Endothelial cell of umbilical vein (primary cell): ENCODE measurements at regions not wholly inside any gene's neighbourhood (a gene's known extent, or its start where the extent isn't known, plus 50 kb on each side); places are given as distances from the start of the nearest gene placed in this dataset.

Experiments used
- BruUV-seq: library from RNA; stranded (reverse); fragments of 400-500 nt; replicated peaks from 2 replicates; lab custom pipeline; 2021; lab: Mats Ljungman, UMichigan
- CTCF ChIA-PET: fragments of 300-600, 350-600 bp; sonication (Branson Sonifier 250); formaldehyde crosslinking; loops from one replicate; lab custom pipeline; 2021; ENCODE audit warnings: antibody characterized with exemption, inconsistent platforms; lab: Charles Lee
- POLR2A ChIA-PET: fragments of 300-600, 350-600 bp; sonication (Branson Sonifier 250); formaldehyde crosslinking; loops from one replicate; lab custom pipeline; 2021; ENCODE audit warnings: antibody characterized with exemption, inconsistent platforms; lab: Charles Lee
- DNase-seq: peaks from one replicate; pipeline ENCODE4 v3.0.0-alpha.2; 2011; ENCODE audit warnings: low read depth, low spot score
- FAIRE-seq: peaks from 2 replicates; lab custom pipeline; 2011; peaks lifted over from hg19 to GRCh38; lab: Jason Lieb, UNC
- H2AFZ ChIP-seq: 2 replicates; pipeline ENCODE4 v1.6.0; 2012; ENCODE audit warnings: low read depth, low read length, control low read depth, inconsistent platforms
- H3K27ac ChIP-seq: 2 replicates; pipeline ENCODE4 v1.5.1; 2011; ENCODE audit warnings: low read depth, mild to moderate bottlenecking, control low read depth, low read length, moderate library complexity; ENCODE audit not compliant: insufficient read depth
- H3K27me3 ChIP-seq, 2 experiments: 2 replicates each; pipeline versions ENCODE4 v1.6.0 to v1.6.1; 2011; ENCODE audit warnings: low read length in 2 of 2, mixed read lengths in 1 of 2; ENCODE audit not compliant: control insufficient read depth in 2 of 2, insufficient read depth in 2 of 2
- H3K36me3 ChIP-seq, 2 experiments: 2 replicates in 1 of 2; 3 replicates in 1 of 2; pipeline ENCODE4 v1.5.1; 2011; ENCODE audit warnings: low read length in 2 of 2, mild to moderate bottlenecking in 1 of 2, moderate library complexity in 1 of 2; ENCODE audit not compliant: control insufficient read depth in 2 of 2, insufficient read depth in 2 of 2; ENCODE audit errors: extremely low read depth in 1 of 2
- H3K4me1 ChIP-seq: 3 replicates; pipeline ENCODE4 v1.5.1; 2011; ENCODE audit warnings: mild to moderate bottlenecking, low read length; ENCODE audit not compliant: control insufficient read depth, insufficient read depth; ENCODE audit errors: extremely low read depth
- H3K4me2 ChIP-seq: 2 replicates; pipeline ENCODE4 v1.6.1; 2011; ENCODE audit warnings: low read length, control low read depth, mixed read lengths; ENCODE audit not compliant: insufficient read depth
- H3K4me3 ChIP-seq, 3 experiments: fragments of 200-600 bp in 1 of 3; sonication (generic), shearing (Covaris generic) in 1 of 3; replicated peaks in 1 of 3; 2 replicates each; pipeline ENCODE4 v1.5.1; 2011 to 2016; ENCODE audit warnings: control low read depth in 3 of 3, low read length in 3 of 3, mild to moderate bottlenecking in 2 of 3, inconsistent platforms in 1 of 3, low read depth in 1 of 3, moderate library complexity in 1 of 3; ENCODE audit not compliant: insufficient read depth in 1 of 3
- H3K79me2 ChIP-seq: 2 replicates; pipeline ENCODE4 v1.6.0; 2012; ENCODE audit warnings: low read length, inconsistent platforms; ENCODE audit not compliant: control insufficient read depth, insufficient read depth
- H3K9ac ChIP-seq: replicated peaks from 2 replicates; pipeline ENCODE3; 2011; ENCODE audit warnings: low read length, control low read depth; ENCODE audit not compliant: insufficient read depth; ENCODE audit errors: extremely low read depth
- H3K9me1 ChIP-seq: replicated peaks from 3 replicates; pipeline ENCODE4 v1.6.0; 2011; ENCODE audit warnings: mild to moderate bottlenecking, low read length; ENCODE audit not compliant: control insufficient read depth, insufficient read depth; ENCODE audit errors: extremely low read depth
- H3K9me3 ChIP-seq: replicated peaks from 2 replicates; pipeline ENCODE4 v1.5.1; 2012; ENCODE audit warnings: low read length, inconsistent platforms; ENCODE audit not compliant: control insufficient read depth, insufficient read depth
- H4K20me1 ChIP-seq: replicated peaks from 2 replicates; pipeline ENCODE3; 2011; ENCODE audit warnings: mild to moderate bottlenecking, low read length; ENCODE audit not compliant: control insufficient read depth, insufficient read depth; ENCODE audit errors: extremely low read depth
- EZH2 ChIP-seq: IDR thresholded peaks from 2 replicates; pipeline ENCODE4 v1.6.1; 2012; ENCODE audit warnings: borderline replicate concordance, low read depth, mild to moderate bottlenecking, moderate library complexity, low read length, inconsistent platforms; ENCODE audit not compliant: severe bottlenecking
- FOS ChIP-seq: IDR thresholded peaks from 2 replicates; pipeline ENCODE4 v1.6.1; 2011; ENCODE audit warnings: mild to moderate bottlenecking, low read length, moderate library complexity, borderline replicate concordance; ENCODE audit not compliant: insufficient read depth
- GATA2 ChIP-seq: IDR thresholded peaks from 2 replicates; pipeline ENCODE4 v1.7.0; 2011; ENCODE audit warnings: low read depth, mild to moderate bottlenecking, moderate library complexity, mixed read lengths, low read length; ENCODE audit not compliant: insufficient read length, insufficient read depth
- JUN ChIP-seq: IDR thresholded peaks from 2 replicates; pipeline ENCODE4 v1.6.1; 2011; ENCODE audit warnings: borderline replicate concordance, low read depth; ENCODE audit not compliant: insufficient read length, insufficient read depth
- MYC ChIP-seq: IDR thresholded peaks from one replicate; pipeline ENCODE4 v1.6.1; 2011; ENCODE audit warnings: mild to moderate bottlenecking, low read depth, low read length
- POLR2A ChIP-seq: IDR thresholded peaks from 2 replicates; pipeline ENCODE4 v1.6.1; 2012; ENCODE audit warnings: low read depth, mild to moderate bottlenecking, control low read depth, low read length
- POLR2AphosphoS5 ChIP-seq: IDR thresholded peaks from 2 replicates; pipeline ENCODE4 v1.6.1; 2012; ENCODE audit warnings: low read depth, mild to moderate bottlenecking, control low read depth, low read length, moderate library complexity; ENCODE audit not compliant: insufficient read depth
- dilution Hi-C: fragments of 300-500 bp; cut with MboI; formaldehyde crosslinking; loops from one replicate; pipeline ENCODE4 v1.15.0; 2019; ENCODE audit warnings: low sequenced_read_pairs; ENCODE audit not compliant: extremely low pct_ligation_motif_present
- intact Hi-C: fragments of 100-400 bp; cut with micrococcal nuclease; formaldehyde crosslinking; loops from one replicate; pipeline ENCODE4 v1.10.0; 2022
- TF ChIP-seq, protein P1 (sequence below), 2 donors: IDR thresholded peaks; 1 replicate in 1 of 2; 2 replicates in 1 of 2; pipeline ENCODE4 v1.5.1; 2011; ENCODE audit warnings: low read length in 2 of 2, mild to moderate bottlenecking in 2 of 2, moderate library complexity in 2 of 2, control low read depth in 1 of 2, inconsistent platforms in 1 of 2, low read depth in 1 of 2; ENCODE audit not compliant: insufficient read depth in 1 of 2; ENCODE audit errors: extremely low read depth in 1 of 2
- TF ChIP-seq, protein P2 (sequence below): IDR thresholded peaks from 2 replicates; pipeline ENCODE4 v1.6.1; 2011; ENCODE audit not compliant: insufficient read depth, insufficient read length

DNA sequence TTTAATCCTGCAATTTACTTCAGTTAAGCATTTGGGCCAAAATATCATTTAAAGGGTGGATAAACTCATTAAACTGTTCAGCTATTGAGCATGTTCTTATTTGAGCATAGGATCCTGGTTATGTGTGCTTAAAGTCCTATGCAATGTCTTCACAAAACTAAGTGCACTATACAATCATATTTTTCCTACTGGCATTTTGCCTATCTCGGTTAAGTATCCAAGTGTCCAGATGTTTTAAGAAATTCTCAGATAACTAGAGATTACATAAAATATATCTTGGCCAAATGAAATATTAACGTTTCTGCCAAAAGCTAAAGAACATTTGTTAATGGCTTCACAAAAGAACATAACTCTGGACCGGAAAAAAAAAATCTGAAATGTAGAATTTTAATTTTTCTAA lies 250.8 kb upstream of the LRFN5 start:
- dilution Hi-C loops = no loop called here

More for the DNA sequence above, 250.8 kb upstream of the LRFN5 start:
- TF ChIP-seq POLR2AphosphoS5 (no peak), EZH2 (no peak), GATA2 (no peak), POLR2A (no peak), MYC (no peak), JUN (no peak), FOS (no peak)
- TF ChIP-seq, protein P1, sequence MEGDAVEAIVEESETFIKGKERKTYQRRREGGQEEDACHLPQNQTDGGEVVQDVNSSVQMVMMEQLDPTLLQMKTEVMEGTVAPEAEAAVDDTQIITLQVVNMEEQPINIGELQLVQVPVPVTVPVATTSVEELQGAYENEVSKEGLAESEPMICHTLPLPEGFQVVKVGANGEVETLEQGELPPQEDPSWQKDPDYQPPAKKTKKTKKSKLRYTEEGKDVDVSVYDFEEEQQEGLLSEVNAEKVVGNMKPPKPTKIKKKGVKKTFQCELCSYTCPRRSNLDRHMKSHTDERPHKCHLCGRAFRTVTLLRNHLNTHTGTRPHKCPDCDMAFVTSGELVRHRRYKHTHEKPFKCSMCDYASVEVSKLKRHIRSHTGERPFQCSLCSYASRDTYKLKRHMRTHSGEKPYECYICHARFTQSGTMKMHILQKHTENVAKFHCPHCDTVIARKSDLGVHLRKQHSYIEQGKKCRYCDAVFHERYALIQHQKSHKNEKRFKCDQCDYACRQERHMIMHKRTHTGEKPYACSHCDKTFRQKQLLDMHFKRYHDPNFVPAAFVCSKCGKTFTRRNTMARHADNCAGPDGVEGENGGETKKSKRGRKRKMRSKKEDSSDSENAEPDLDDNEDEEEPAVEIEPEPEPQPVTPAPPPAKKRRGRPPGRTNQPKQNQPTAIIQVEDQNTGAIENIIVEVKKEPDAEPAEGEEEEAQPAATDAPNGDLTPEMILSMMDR (IDR thresholded peaks at IDR 0.05; ENCODE audit: extremely low read depth in 1 of 2, insufficient read depth in 1 of 2, low read depth in 1 of 2, low read length in 2 of 2) = no peak
- TF ChIP-seq, protein P2, sequence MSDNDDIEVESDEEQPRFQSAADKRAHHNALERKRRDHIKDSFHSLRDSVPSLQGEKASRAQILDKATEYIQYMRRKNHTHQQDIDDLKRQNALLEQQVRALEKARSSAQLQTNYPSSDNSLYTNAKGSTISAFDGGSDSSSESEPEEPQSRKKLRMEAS = no peak
- CTCF ChIA-PET = no interaction called here
- peaks cover 4% of the 10 kb centered on the region for H3K9me3 ChIP-seq
- H4K20me1 ChIP-seq = no peaks in the 10 kb centered on the region
- no peak overlapping the region for H3K27ac ChIP-seq
- H2AFZ ChIP-seq = no peak overlapping the region
- H3K4me1 ChIP-seq = no peaks in the 10 kb centered on the region
- no peaks in the 10 kb centered on the region for H3K79me2 ChIP-seq
- H3K9ac ChIP-seq = no peak overlapping the region
- no peaks in the 10 kb centered on the region for H3K9me1 ChIP-seq
- POLR2A ChIA-PET = no interaction called here
- H3K36me3 ChIP-seq = no peaks in the 10 kb centered on the region
- DNase-seq = no peak
- no peaks in the 10 kb centered on the region for H3K27me3 ChIP-seq
- H3K4me2 ChIP-seq = no peak overlapping the region
- intact Hi-C loops = no loop called here
- no TSS peak for BruUV-seq
- no peak for FAIRE-seq
- no peak overlapping the region for H3K4me3 ChIP-seq
